ENCODE measurements at regions not wholly inside any gene's neighbourhood (a gene's known extent, or its start where the extent isn't known, plus 50 kb on each side); places are given as distances from the start of the nearest gene placed in this dataset.
"Not testable (repeated sequence)": the region's sequence is repeated elsewhere in the genome, so short reads cannot be mapped to it uniquely, and the experiment has no call there.

GRCh38 chr20:30611239-30611984 is 646.1 kb upstream of the DEFB115 start:
- no peak for DNase-seq
- H3K4me3 ChIP-seq (ENCODE audit: low read depth, low read length): no peak overlapping the region
- no peaks in the 10 kb centered on the region for H3K9me3 ChIP-seq (ENCODE audit: severe bottlenecking)
- TF ChIP-seq CTCF (IDR thresholded peaks at IDR 0.05; ENCODE audit: low read depth, low read length): no peak
- H3K27ac ChIP-seq: no peak overlapping the region
- no peaks in the 10 kb centered on the region for H3K36me3 ChIP-seq
- peaks cover 24% of the 10 kb centered on the region for H3K27me3 ChIP-seq (ENCODE audit: insufficient read depth, low read depth, severe bottlenecking)

- H3K27me3 ChIP-seq (ENCODE audit: insufficient read depth, low read depth, severe bottlenecking): peaks cover 23% of the 10 kb centered on the region
- H3K36me3 ChIP-seq: no peaks in the 10 kb centered on the region
- H3K9me3 ChIP-seq (ENCODE audit: severe bottlenecking): no peaks in the 10 kb centered on the region
- H3K27ac ChIP-seq: no peak overlapping the region
- no peak for TF ChIP-seq CTCF (IDR thresholded peaks at IDR 0.05; ENCODE audit: low read depth, low read length)
- no peak for DNase-seq
- no peak overlapping the region for H3K4me3 ChIP-seq (ENCODE audit: low read depth, low read length)
Measured at GRCh38 chr20:30612344-30612743, 645.1 kb upstream of the DEFB115 start.

- H3K36me3 ChIP-seq; H3K4me3 ChIP-seq (ENCODE audit: low read depth, low read length); H3K27me3 ChIP-seq (ENCODE audit: insufficient read depth, low read depth, severe bottlenecking); H3K27ac ChIP-seq; DNase-seq; H3K9me3 ChIP-seq (ENCODE audit: severe bottlenecking): not testable (repeated sequence)
Measured at GRCh38 chr20:30621346-30621745, 636.1 kb upstream of the DEFB115 start.

- not testable (repeated sequence) for H3K9me3 ChIP-seq (ENCODE audit: severe bottlenecking); H3K27ac ChIP-seq; H3K4me3 ChIP-seq (ENCODE audit: low read depth, low read length); DNase-seq; H3K36me3 ChIP-seq; H3K27me3 ChIP-seq (ENCODE audit: insufficient read depth, low read depth, severe bottlenecking)
Measured at GRCh38 chr20:30624310-30624709, 633.2 kb upstream of the DEFB115 start.

- not testable (repeated sequence) for H3K9me3 ChIP-seq (ENCODE audit: severe bottlenecking); H3K27ac ChIP-seq; H3K4me3 ChIP-seq (ENCODE audit: low read depth, low read length); H3K36me3 ChIP-seq; H3K27me3 ChIP-seq (ENCODE audit: insufficient read depth, low read depth, severe bottlenecking)
- peak; percentile 19 for DNase-seq
Measured at GRCh38 chr20:30629376-30629775, 628.1 kb upstream of the DEFB115 start.

- Histone ChIP-seq H3K27ac (no peak overlapping the region), H3K27me3 (ENCODE audit: insufficient read depth, low read depth, severe bottlenecking) (no peaks in the 10 kb centered on the region), H3K4me3 (ENCODE audit: low read depth, low read length) (no peak overlapping the region), H3K36me3 (no peaks in the 10 kb centered on the region), H3K9me3 (ENCODE audit: severe bottlenecking) (no peaks in the 10 kb centered on the region)
- TF ChIP-seq CTCF (IDR thresholded peaks at IDR 0.05; ENCODE audit: low read depth, low read length): no peak
- no peak for DNase-seq
Measured at GRCh38 chr20:30630761-30631160, 626.7 kb upstream of the DEFB115 start.

GRCh38 chr20:30631261-30631789 is 626.1 kb upstream of the DEFB115 start:
- not testable (repeated sequence) for DNase-seq; H3K27me3 ChIP-seq (ENCODE audit: insufficient read depth, low read depth, severe bottlenecking); H3K4me3 ChIP-seq (ENCODE audit: low read depth, low read length); H3K9me3 ChIP-seq (ENCODE audit: severe bottlenecking); H3K27ac ChIP-seq; H3K36me3 ChIP-seq

- H3K36me3 ChIP-seq; H3K9me3 ChIP-seq (ENCODE audit: severe bottlenecking); H3K4me3 ChIP-seq (ENCODE audit: low read depth, low read length); H3K27me3 ChIP-seq (ENCODE audit: insufficient read depth, low read depth, severe bottlenecking); H3K27ac ChIP-seq; DNase-seq: not testable (repeated sequence)
Measured at GRCh38 chr20:30632773-30633172, 624.7 kb upstream of the DEFB115 start.

- DNase-seq: not testable (repeated sequence)
Measured at GRCh38 chr20:30641522-30641921, 615.9 kb upstream of the DEFB115 start.

GRCh38 chr20:30660982-30661381 is 596.5 kb upstream of the DEFB115 start:
- not testable (repeated sequence) for H3K36me3 ChIP-seq; H3K9me3 ChIP-seq (ENCODE audit: severe bottlenecking); H3K4me3 ChIP-seq (ENCODE audit: low read depth, low read length); H3K27ac ChIP-seq; DNase-seq; H3K27me3 ChIP-seq (ENCODE audit: insufficient read depth, low read depth, severe bottlenecking)

More at GRCh38 chr20:30641522-30641921, 615.9 kb upstream of the DEFB115 start:
- not testable (repeated sequence) for H3K36me3 ChIP-seq; H3K4me3 ChIP-seq (ENCODE audit: low read depth, low read length); H3K9me3 ChIP-seq (ENCODE audit: severe bottlenecking); H3K27ac ChIP-seq; H3K27me3 ChIP-seq (ENCODE audit: insufficient read depth, low read depth, severe bottlenecking)

GRCh38 chr20:30668418-30668817 is 589.0 kb upstream of the DEFB115 start:
- H3K4me3 ChIP-seq (ENCODE audit: low read depth, low read length); H3K27ac ChIP-seq: not testable (repeated sequence)

More at GRCh38 chr20:30668418-30668817, 589.0 kb upstream of the DEFB115 start:
- H3K27me3 ChIP-seq (ENCODE audit: insufficient read depth, low read depth, severe bottlenecking); DNase-seq; H3K36me3 ChIP-seq; H3K9me3 ChIP-seq (ENCODE audit: severe bottlenecking): not testable (repeated sequence)

All from WERI-Rb-1 (cell line).